SK-N-MC (cell line): ENCODE measurements at regions not wholly inside any gene's neighbourhood (a gene's known extent, or its start where the extent isn't known, plus 50 kb on each side); places are given as distances from the start of the nearest gene placed in this dataset.

ENCODE experiments used
- EZH2 ChIP-seq: fragments of 200-600 bp; sonication (generic); IDR thresholded peaks from one replicate; pipeline ENCODE4 v1.6.1; 2017; ENCODE audit warnings: antibody characterized with exemption
- POLR2AphosphoS5 ChIP-seq: IDR thresholded peaks from 2 replicates; pipeline ENCODE4 v1.6.1; 2012; ENCODE audit warnings: mild to moderate bottlenecking, low read depth, low read length, borderline replicate concordance

GRCh38 chr3:116553355-116553754 is 108.1 kb upstream of the LSAMP start:
- TF ChIP-seq EZH2 (no peak), POLR2AphosphoS5 (no peak)
